ENCODE measurements at regions not wholly inside any gene's neighbourhood (a gene's known extent, or its start where the extent isn't known, plus 50 kb on each side); places are given as distances from the start of the nearest gene placed in this dataset.

DNA sequence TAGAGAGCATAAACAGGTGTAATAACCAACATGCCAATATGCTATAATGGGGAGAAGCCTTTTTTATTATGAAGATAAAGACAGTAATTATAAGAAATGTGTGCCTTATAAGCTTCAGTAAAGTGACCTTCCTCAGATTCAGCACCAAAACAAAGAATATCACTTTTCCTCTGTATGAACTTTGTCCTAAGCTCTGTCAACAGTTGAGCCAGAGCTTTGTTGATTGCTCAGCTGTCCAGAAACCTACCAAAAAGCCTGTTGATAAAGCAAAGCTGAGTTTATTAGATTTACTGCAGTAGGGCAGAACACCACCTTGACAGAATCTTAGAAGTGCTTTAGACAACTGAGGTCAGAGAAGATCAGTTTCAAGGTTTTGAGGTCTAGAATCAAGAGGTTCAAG, 635.3 kb downstream of the EDEM1 start:
- TF ChIP-seq ZNF777 (CRISPR knock-in tag; IDR thresholded peaks at IDR 0.05) (no peak), CTCF (CRISPR knock-in tag; IDR thresholded peaks at IDR 0.05) (no peak), ZNF788 (CRISPR knock-in tag; IDR thresholded peaks at IDR 0.05; ENCODE audit: borderline replicate concordance) (no peak), SMAD1 (CRISPR knock-in tag; IDR thresholded peaks at IDR 0.05; ENCODE audit: borderline replicate concordance, low read depth) (no peak), FLYWCH1 (CRISPR knock-in tag; IDR thresholded peaks at IDR 0.05) (no peak), ARNTL (CRISPR knock-in tag; IDR thresholded peaks at IDR 0.05) (no peak), AHR (CRISPR knock-in tag; IDR thresholded peaks at IDR 0.05) (no peak), POLR2A (IDR thresholded peaks at IDR 0.05; ENCODE audit: insufficient read depth in 1 of 2, low read depth in 2 of 2, low read length in 2 of 2) (no peak), NBN (conservative IDR thresholded peaks at IDR 0.05) (no peak), TAF1 (CRISPR knock-in tag; IDR thresholded peaks at IDR 0.05) (no peak), BRCA1 (CRISPR knock-in tag; IDR thresholded peaks at IDR 0.05) (no peak), ZNF780A (CRISPR knock-in tag; IDR thresholded peaks at IDR 0.05) (no peak), ZNF678 (CRISPR knock-in tag; IDR thresholded peaks at IDR 0.05) (no peak)
